Sciatic nerve (tissue), 2 donors: ENCODE measurements at regions not wholly inside any gene's neighbourhood (a gene's known extent, or its start where the extent isn't known, plus 50 kb on each side); places are given as distances from the start of the nearest gene placed in this dataset.

ENCODE experiments used
- ATAC-seq: fragments of 200-7000 bp; cut with Tn5 transposase; one replicate; pipeline ENCODE4 v1.9.1; 2020; ENCODE audit warnings: mild to moderate bottlenecking, moderate library complexity
- DNase-seq: peaks from one replicate; pipeline ENCODE4 v3.0.0-alpha.2; 2020; ENCODE audit warnings: low spot score
- intact Hi-C: fragments of 100-400 bp; cut with DNase I; formaldehyde crosslinking; loops from one replicate; pipeline ENCODE4 v1.14.2; 2022
- donor health status: DM: no; HTN: no; CAD: no.
- donor health status: DM: no; HTN: no; CAD: no.

DNA sequence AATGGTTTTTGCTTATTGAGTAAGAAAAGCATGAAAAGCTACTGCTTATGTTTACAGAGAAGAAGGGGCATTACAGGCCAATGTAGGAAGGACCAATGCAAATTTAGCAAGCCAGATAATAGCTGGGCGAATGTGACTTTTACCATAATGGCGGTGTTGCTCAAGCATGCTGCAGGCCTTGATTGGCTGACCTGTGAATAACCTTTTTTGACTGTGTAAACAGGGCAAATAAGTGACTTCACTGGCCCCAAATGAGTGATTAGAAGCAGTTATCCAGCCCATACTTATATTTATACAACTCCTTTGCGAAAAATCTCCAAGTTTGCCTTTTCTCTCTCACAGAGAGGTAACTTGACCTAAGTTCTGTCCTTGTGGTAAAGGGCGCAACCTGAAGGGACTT, 146.9 kb downstream of the SP3 start:
- DNase-seq, result no peak
- no peak for ATAC-seq
- intact Hi-C loops, result no loop called here

DNA sequence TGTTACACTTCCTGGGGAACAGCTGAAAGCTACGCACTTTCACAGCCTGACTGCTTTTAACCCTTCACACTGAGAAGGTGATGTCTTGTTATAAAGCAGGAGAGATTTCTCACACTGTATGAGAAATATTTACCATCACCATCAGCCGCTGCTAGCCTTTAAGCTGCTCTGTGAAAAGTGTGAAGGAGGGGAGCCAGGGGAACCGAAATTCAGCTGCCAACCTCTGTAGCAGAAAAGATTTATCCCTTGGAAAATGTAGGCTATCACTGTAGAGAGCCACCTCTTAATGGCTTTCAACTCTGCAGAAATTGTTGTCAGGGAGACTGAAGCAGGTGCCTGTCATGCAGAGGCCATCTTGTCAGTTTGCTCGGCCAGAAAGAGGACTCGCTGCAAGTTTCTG, 145.3 kb downstream of the SP3 start:
- DNase-seq (no peak), ATAC-seq (no peak)
- intact Hi-C loops, result no loop called here

DNA sequence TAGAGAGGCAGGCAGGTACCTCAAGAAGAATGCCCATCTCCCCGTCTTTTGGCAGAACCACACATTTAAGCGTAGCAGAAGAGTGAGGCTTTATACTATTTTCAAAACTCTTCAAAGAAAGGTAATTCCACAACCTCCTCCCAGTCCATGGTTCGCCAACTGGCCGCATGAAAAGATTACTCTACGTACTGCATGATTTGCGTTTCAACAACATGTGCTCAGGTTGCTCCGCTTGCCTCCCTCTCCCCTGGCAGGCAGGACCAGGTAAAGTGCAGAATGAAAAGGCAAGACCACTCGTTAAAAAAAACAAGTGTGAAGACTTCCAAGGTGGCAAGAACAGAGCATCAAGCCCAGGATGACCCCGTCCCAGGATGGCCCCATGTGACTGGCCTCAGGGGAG, 143.7 kb downstream of the SP3 start:
- ATAC-seq, result no peak
- intact Hi-C loops, result no loop called here
- no peak for DNase-seq

DNA sequence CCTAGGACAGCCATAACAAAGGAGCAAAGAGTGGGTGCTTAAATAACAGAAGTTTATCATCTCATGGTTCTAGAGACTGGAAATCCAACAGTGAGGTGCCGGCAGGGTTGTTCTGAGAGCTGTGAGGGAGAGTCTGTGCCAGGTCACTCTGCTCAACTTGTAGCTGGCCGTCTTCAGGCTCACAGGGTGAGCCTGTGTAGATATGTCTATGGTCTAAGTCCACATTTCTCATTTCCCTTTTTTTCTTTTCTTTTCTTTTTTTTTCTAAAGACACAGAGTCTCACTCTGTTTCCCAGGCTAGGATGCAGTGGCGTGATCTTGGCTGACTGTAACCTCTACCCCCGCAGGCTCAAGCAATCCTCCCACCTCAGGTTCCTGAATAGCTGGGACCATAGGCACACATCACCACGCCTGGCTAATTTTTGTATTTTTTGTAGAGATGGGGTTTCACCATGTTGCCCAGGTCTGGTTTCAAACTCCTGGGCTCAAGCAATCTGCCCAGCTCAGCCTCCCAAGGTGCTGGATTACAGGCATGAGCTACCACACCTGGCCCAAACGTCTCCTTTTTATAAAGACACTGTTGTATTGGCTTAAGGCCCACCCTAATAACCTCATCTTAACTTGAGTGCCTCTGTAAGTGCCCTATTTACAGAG, 142.2 kb downstream of the SP3 start:
- ATAC-seq, result no peak
- intact Hi-C loops, result no loop called here
- no peak for DNase-seq

GRCh38 chr2:173823543-173823939, 141.6 kb downstream of the SP3 start:
- ATAC-seq (no peak), DNase-seq (no peak)
- intact Hi-C loops, result no loop called here

DNA sequence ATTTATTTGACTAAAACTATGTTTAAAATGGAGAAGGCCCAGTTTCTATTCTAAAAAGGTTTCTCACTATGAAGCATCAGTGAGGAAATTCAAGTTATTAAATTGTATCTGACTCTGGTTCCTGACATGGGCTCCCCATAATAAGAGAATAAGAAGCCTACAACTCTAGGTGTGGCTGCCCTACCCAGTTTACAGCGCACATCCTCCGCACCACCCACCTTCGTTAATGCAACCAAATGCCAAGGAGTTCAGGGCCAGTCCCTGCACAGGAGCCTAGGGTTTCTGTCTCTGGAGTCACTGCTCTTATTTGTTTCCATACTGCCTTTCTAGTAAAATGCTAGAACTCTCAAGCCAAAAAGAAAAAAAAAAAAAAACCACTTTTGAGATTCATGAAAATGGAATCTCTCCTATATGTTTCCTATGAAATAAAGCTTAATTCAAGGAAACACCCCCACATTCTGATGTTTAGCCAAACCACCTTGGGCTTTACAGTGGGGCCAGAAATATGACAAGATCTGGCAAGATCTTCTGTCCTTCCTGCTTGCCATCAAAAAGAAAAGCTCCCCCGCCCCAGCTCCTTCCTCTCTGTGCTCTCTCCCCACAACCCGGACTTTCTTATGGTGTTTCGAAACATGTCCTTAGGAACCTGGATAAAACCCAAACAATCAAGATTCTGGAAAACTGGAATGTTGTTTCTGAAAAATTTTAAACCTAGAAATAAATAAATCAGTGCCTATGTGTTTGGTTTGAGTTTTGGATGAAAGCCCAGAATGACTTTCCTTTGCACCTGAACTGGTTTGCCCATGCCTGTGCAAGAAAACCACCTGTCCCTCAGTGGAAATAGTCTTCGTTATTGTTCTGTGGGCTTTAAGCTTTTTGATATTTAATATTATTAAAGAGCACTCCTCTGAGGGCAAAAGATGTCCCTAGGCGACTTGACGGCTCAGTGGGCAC, 136.7 kb downstream of the SP3 start:
- ATAC-seq, result no peak
- intact Hi-C loops, result no loop called here
- DNase-seq, result no peak

DNA sequence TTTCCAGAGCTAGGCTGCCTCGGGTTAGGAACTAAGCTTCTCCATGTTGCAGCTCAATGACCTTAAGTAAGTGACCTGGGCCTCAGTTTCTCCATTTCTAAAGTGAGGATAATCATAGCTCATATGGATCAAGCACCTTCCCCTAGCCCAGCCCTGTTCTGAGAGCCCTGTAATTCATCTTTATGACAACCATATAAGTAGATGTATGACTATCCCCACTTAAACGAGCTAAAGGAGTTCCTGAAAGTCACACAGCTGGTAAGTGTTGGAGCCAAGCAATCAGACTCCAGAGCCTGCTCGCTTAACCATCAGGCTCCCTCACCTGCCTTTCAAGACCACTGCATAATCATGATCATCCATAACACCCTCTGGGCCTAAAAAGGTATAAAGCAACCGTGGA, 135.4 kb downstream of the SP3 start:
- ATAC-seq (no peak), DNase-seq (no peak)
- intact Hi-C loops, result no loop called here

DNA sequence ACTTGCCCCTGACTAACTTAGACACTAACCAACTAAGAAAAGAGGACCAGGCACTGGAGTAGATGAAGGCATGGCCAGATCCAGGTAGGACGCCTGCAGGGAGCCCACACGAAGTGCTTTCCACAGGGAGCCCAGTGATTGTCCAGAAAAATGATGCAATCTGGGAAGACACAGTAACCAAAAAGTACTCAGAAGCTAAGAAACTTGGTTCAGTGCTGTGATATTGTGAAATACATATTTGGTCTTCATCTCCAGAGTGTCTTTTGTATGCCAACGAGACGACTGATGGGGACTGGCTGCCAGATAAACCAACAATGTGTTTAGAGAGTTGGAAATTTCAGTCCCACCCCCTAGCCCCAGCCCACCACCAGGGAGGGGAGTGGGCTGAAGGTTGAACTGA, 135.0 kb downstream of the SP3 start:
- ATAC-seq, result peak; percentile 69
- intact Hi-C loops, result no loop called here
- no peak for DNase-seq

- DNase-seq (peak; percentile 84), ATAC-seq (peak; percentile 95)
- intact Hi-C loops, result no loop called here
Observed at GRCh38 chr2:173831312-173832229, 133.6 kb downstream of the SP3 start.

GRCh38 chr2:173834141-173834540, 131.0 kb downstream of the SP3 start:
- ATAC-seq (no peak), DNase-seq (no peak)
- intact Hi-C loops, result no loop called here

- DNase-seq, result no peak
- intact Hi-C loops, result no loop called here
- ATAC-seq, result no peak
Observed at GRCh38 chr2:173835726-173836125, 129.4 kb downstream of the SP3 start.

DNA sequence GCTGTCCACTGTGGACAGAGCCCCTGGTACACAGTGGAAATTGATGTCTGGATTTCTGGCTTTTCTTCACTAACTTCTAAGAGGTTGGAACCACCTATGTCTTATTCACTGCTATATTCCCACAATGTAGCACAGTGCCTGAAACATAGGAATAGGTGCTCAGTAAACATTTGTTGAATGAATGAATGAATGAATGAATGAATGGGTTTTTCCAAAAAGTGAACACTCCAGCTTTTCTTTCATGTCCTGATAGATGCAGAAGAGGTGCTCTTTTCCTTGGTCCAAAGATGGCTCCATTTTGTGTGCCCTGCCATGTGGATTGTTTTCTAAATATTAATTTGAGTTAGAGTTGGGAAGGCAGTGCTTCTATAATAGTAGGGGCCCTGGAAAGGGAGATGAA, 124.1 kb downstream of the SP3 start:
- intact Hi-C loops, result no loop called here
- ATAC-seq (no peak), DNase-seq (no peak)

DNA sequence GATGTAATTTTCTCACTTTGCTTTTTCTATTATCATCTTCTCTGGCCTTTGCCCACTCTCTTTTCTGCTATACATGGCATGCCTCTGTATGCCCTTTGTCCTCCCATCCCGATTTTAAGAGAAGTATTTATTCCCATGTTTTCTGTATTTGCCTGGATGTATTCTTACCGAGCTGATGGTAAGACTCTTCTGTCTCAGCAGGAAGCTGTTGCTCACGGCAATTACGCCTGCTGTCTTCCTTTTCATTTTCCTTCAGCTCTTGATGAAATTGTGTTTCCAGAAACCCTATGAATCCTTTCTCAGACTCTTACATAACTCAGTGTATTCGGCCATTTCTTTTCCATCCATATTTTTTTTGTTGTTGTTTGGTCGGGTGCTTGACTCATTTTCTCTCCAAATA, 121.6 kb downstream of the SP3 start:
- intact Hi-C loops, result no loop called here
- ATAC-seq (no peak), DNase-seq (no peak)

DNA sequence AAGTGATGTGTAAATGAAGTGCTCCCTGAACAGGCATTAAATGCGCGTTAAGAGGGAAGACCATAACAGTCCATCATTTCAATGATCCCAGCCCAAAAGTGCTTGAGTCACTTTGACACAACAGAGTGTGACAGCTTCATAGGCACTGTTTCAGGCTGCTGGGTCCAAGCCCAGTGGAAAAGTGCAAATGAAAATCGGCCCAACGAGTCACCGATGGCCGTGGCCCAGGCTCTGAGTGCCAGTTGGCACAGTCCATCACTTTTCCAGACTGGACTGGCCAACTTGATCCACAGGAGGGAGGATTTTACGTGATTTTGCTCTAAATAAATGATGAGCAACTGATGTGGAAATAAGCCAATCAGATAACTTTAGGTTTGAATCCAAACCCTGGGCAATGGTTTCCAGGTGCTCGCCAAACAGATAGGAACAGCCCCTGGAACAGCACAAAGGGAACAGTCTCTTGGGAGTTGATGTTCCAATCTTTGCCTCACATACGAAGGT, 114.0 kb downstream of the SP3 start:
- DNase-seq (no peak), ATAC-seq (peak; percentile 89)
- intact Hi-C loops, result no loop called here

GRCh38 chr2:173854141-173854540, 111.0 kb downstream of the SP3 start:
- intact Hi-C loops, result no loop called here
- ATAC-seq (no peak), DNase-seq (no peak)

- ATAC-seq (peak; percentile 65), DNase-seq (no peak)
- intact Hi-C loops, result no loop called here
Observed at GRCh38 chr2:173854840-173855239, 110.3 kb downstream of the SP3 start.

- intact Hi-C loops, result no loop called here
- ATAC-seq (no peak), DNase-seq (no peak)
Observed at GRCh38 chr2:173855661-173856060, 109.5 kb downstream of the SP3 start.
